SK-N-SH treated with all-trans-retinoic acid at 6 μM for 48 hours (cell line): ENCODE measurements at regions not wholly inside any gene's neighbourhood (a gene's known extent, or its start where the extent isn't known, plus 50 kb on each side); places are given as distances from the start of the nearest gene placed in this dataset.

Experiments
- ATAC-seq: fragments of 200-7000 bp; cut with Tn5 transposase; 3 replicates; pipeline ENCODE4 v1.9.1; 2020; ENCODE audit warnings: mild to moderate bottlenecking, moderate library complexity
- ARNTL ChIP-seq: fragments of 450-650 bp; formaldehyde crosslinking; IDR thresholded peaks from 2 replicates; pipeline ENCODE4 v1.5.0; 2020; ENCODE audit warnings: low read depth, mild to moderate bottlenecking, moderate library complexity, borderline replicate concordance
- BACH2 ChIP-seq: fragments of 250-450 bp; sonication (Bioruptor Pico); IDR thresholded peaks from 2 replicates; pipeline ENCODE4 v1.9.0; 2021; ENCODE audit warnings: mild to moderate bottlenecking, borderline replicate concordance
- CSRNP3 ChIP-seq: fragments of 250-450 bp; sonication (Bioruptor Pico); IDR thresholded peaks from 2 replicates; pipeline ENCODE4 v1.5.1; 2021; ENCODE audit warnings: mild to moderate bottlenecking, moderate library complexity
- ESRRG ChIP-seq: fragments of 250-450 bp; sonication (Bioruptor Pico); IDR thresholded peaks from 2 replicates; pipeline ENCODE4 v1.6.1; 2021; ENCODE audit warnings: mild to moderate bottlenecking
- GLIS3 ChIP-seq: fragments of 250-450 bp; sonication (Bioruptor Pico); IDR thresholded peaks from 2 replicates; pipeline ENCODE4 v1.5.0; 2020; ENCODE audit warnings: mild to moderate bottlenecking, moderate library complexity
- ISL1 ChIP-seq: fragments of 250-450 bp; sonication (Bioruptor Pico); IDR thresholded peaks from 2 replicates; pipeline ENCODE4 v2.1.2; 2022; ENCODE audit warnings: mild to moderate bottlenecking, moderate library complexity
- OSR1 ChIP-seq: fragments of 250-450 bp; sonication (Bioruptor Pico); IDR thresholded peaks from 2 replicates; pipeline ENCODE4 v1.8.0; 2022; ENCODE audit warnings: moderate library complexity, mild to moderate bottlenecking, inconsistent platforms
- PATZ1 ChIP-seq: fragments of 250-450 bp; sonication (Bioruptor Pico); IDR thresholded peaks from 2 replicates; pipeline ENCODE4 v1.8.0; 2020; ENCODE audit warnings: mild to moderate bottlenecking, moderate library complexity, borderline replicate concordance
- POU6F1 ChIP-seq: fragments of 250-450 bp; sonication (Bioruptor Pico); IDR thresholded peaks from 2 replicates; pipeline ENCODE4 v1.8.0; 2021; ENCODE audit warnings: low read depth, mild to moderate bottlenecking, moderate library complexity, borderline replicate concordance
- PPARA ChIP-seq: fragments of 250-450 bp; sonication (Bioruptor Pico); IDR thresholded peaks from 2 replicates; pipeline ENCODE4 v1.5.0; 2020; ENCODE audit warnings: mild to moderate bottlenecking, borderline replicate concordance
- RARB ChIP-seq: fragments of 250-450 bp; sonication (Bioruptor Pico); IDR thresholded peaks from 2 replicates; pipeline ENCODE4 v1.8.0; 2021; ENCODE audit warnings: mild to moderate bottlenecking, moderate library complexity
- SNAI2 ChIP-seq: fragments of 250-450 bp; sonication (Bioruptor Pico); IDR thresholded peaks from 2 replicates; pipeline ENCODE4 v1.5.0; 2020; ENCODE audit warnings: mild to moderate bottlenecking, moderate library complexity
- TCF4 ChIP-seq: fragments of 250-450 bp; sonication (Bioruptor Pico); IDR thresholded peaks from 2 replicates; pipeline ENCODE4 v1.8.0; 2021; ENCODE audit warnings: mild to moderate bottlenecking, moderate library complexity, borderline replicate concordance
- TOX ChIP-seq: fragments of 250-450 bp; sonication (Bioruptor Pico); IDR thresholded peaks from 2 replicates; pipeline ENCODE4 v1.8.0; 2021; ENCODE audit warnings: mild to moderate bottlenecking, moderate library complexity, borderline replicate concordance
- ZFP3 ChIP-seq: fragments of 250-450 bp; sonication (Bioruptor Pico); IDR thresholded peaks from 2 replicates; pipeline ENCODE4 v1.5.0; 2020; ENCODE audit warnings: mild to moderate bottlenecking, moderate library complexity
- ZNF565 ChIP-seq: fragments of 450-650 bp; formaldehyde crosslinking; conservative IDR thresholded peaks from 2 replicates; pipeline ENCODE4 v1.5.0; 2020; ENCODE audit warnings: low read depth, mild to moderate bottlenecking, moderate library complexity
- ZNF70 ChIP-seq: fragments of 450-650 bp; formaldehyde crosslinking; IDR thresholded peaks from 2 replicates; pipeline ENCODE4 v1.5.0; 2020; ENCODE audit warnings: mild to moderate bottlenecking, moderate library complexity
- ZNF8 ChIP-seq: fragments of 450-650 bp; formaldehyde crosslinking; IDR thresholded peaks from 2 replicates; pipeline ENCODE4 v1.5.0; 2020; ENCODE audit warnings: mild to moderate bottlenecking, moderate library complexity
- TF ChIP-seq, protein P1 (sequence below): fragments of 250-450 bp; sonication (Bioruptor Pico); IDR thresholded peaks from 2 replicates; pipeline ENCODE4 v1.5.0; 2020; ENCODE audit warnings: mild to moderate bottlenecking, moderate library complexity

GRCh38 chr10:78302989-78303854 is 269.6 kb downstream of the RPS24 start:
- TF ChIP-seq ESRRG (no peak), GLIS3 (CRISPR knock-in tag) (0 out of 2 replicates have a peak, but pooled peaks have one; percentile 74), ZFP3 (CRISPR knock-in tag) (no peak; the same call in 1 of the 2 replicates), TCF4 (CRISPR knock-in tag) (peak; percentile 16; the same call in 1 of the 2 replicates), PPARA (CRISPR knock-in tag) (no peak), ISL1 (CRISPR knock-in tag) (no peak), POU6F1 (no peak), BACH2 (CRISPR knock-in tag) (no peak), OSR1 (CRISPR knock-in tag) (no peak), ARNTL (CRISPR knock-in tag) (no peak), SNAI2 (CRISPR knock-in tag) (no peak), CSRNP3 (CRISPR knock-in tag) (no peak), ZNF565 (CRISPR knock-in tag) (no peak; the same call in 1 of the 2 replicates), RARB (no peak), ZNF70 (CRISPR knock-in tag) (peak; percentile 18; the same call in 1 of the 2 replicates), PATZ1 (CRISPR knock-in tag) (no peak), TOX (CRISPR knock-in tag) (no peak)
- TF ChIP-seq, protein P1, sequence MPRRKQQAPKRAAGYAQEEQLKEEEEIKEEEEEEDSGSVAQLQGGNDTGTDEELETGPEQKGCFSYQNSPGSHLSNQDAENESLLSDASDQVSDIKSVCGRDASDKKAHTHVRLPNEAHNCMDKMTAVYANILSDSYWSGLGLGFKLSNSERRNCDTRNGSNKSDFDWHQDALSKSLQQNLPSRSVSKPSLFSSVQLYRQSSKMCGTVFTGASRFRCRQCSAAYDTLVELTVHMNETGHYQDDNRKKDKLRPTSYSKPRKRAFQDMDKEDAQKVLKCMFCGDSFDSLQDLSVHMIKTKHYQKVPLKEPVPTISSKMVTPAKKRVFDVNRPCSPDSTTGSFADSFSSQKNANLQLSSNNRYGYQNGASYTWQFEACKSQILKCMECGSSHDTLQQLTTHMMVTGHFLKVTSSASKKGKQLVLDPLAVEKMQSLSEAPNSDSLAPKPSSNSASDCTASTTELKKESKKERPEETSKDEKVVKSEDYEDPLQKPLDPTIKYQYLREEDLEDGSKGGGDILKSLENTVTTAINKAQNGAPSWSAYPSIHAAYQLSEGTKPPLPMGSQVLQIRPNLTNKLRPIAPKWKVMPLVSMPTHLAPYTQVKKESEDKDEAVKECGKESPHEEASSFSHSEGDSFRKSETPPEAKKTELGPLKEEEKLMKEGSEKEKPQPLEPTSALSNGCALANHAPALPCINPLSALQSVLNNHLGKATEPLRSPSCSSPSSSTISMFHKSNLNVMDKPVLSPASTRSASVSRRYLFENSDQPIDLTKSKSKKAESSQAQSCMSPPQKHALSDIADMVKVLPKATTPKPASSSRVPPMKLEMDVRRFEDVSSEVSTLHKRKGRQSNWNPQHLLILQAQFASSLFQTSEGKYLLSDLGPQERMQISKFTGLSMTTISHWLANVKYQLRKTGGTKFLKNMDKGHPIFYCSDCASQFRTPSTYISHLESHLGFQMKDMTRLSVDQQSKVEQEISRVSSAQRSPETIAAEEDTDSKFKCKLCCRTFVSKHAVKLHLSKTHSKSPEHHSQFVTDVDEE (CRISPR knock-in tag), result peak; percentile 90
- ATAC-seq, result peak; percentile 96

DNA sequence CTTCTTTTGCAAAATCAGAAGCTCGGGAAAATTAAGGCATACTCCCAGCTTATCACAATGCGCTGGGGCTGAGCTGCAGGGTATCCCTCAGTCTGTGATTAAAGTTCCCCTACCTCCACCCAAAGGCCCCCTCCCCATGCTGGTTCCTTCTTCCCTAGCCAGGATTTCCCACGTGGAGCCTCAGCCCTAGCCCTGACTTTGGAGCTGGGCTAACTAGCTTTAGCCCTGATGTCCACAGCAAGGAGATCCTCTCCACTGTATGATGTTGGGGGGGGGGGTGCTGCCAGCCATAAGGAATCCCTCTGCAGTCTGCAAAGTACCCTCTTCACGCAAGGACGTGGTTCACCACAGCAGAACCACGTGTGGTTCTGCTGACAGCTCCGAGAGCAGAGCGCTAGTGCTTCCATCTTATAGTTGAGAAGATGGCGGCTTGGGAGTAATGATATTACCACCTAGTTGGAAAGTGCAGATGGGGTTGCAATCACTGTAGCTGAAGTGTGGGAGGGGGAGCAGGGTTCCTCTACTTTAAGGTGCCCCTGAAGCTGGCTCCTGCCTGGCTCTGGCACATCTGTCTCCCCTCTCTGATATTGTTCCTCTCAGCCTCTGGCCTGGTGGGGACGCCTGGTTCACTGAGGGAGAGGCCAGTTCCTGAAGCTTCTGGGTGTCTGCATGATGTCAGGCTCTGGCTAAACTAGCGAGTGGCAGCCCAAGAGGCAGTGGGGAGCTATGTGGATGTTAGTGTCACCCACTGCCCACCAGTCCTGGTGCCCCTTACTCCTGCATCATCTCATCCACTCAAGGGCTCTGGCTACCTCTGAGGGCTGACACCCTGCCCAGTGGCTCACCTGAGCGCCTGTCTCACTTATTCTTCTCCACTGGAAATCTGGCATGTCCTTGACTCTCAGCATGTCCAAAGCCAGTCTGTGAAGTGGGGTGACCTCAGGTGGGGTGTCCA is 270.7 kb downstream of the RPS24 start:
- no peak for ATAC-seq
- TF ChIP-seq, protein P1 (CRISPR knock-in tag), result peak; percentile 55; the same call in 1 of the 2 replicates
- TF ChIP-seq ZNF8 (CRISPR knock-in tag), result no peak
- TF ChIP-seq PPARA (CRISPR knock-in tag), result no peak
